CD8-positive, alpha-beta memory T cell (primary cell): ENCODE measurements at regions not wholly inside any gene's neighbourhood (a gene's known extent, or its start where the extent isn't known, plus 50 kb on each side); places are given as distances from the start of the nearest gene placed in this dataset.

Experiments used
- CTCF ChIA-PET: fragments of 350-600 bp; sonication (Branson Sonifier 250); formaldehyde crosslinking; loops from one replicate; lab custom pipeline; 2021; ENCODE audit warnings: antibody characterized with exemption; lab: Charles Lee
- POLR2A ChIA-PET: fragments of 350-600 bp; sonication (Branson Sonifier 250); formaldehyde crosslinking; loops from one replicate; lab custom pipeline; 2021; ENCODE audit warnings: antibody characterized with exemption; lab: Charles Lee
- DNase-seq, 5 donors: peaks; one replicate each; pipeline versions ENCODE4 v3.0.0 to v3.0.0-alpha.2; 2020 to 2022; ENCODE audit warnings: mixed read lengths in 1 of 5
- H3K27ac ChIP-seq: one replicate; pipeline ENCODE4 v1.7.0; 2013; ENCODE audit warnings: low read depth, mild to moderate bottlenecking, low read length, moderate library complexity
- H3K27me3 ChIP-seq: 2 replicates; pipeline ENCODE4 v1.7.0; 2013; ENCODE audit warnings: low read length, mild to moderate bottlenecking; ENCODE audit not compliant: insufficient read depth, poor library complexity, severe bottlenecking
- H3K36me3 ChIP-seq: 2 replicates; pipeline ENCODE4 v1.7.0; 2013; ENCODE audit warnings: mild to moderate bottlenecking, low read length, moderate library complexity; ENCODE audit not compliant: insufficient read depth
- H3K4me1 ChIP-seq: 2 replicates; pipeline ENCODE4 v1.7.0; 2013; ENCODE audit warnings: mild to moderate bottlenecking, low read length, moderate library complexity; ENCODE audit not compliant: insufficient read depth
- H3K4me3 ChIP-seq: 2 replicates; pipeline ENCODE4 v1.7.0; 2013; ENCODE audit warnings: mild to moderate bottlenecking, low read length
- H3K9me3 ChIP-seq: 2 replicates; pipeline ENCODE4 v1.7.0; 2013; ENCODE audit warnings: mild to moderate bottlenecking, low read length
- H3K27ac Mint-ChIP-seq, 8 donors: one replicate each; pipeline ENCODE4 v1.8.0; 2020 to 2021; ENCODE audit warnings: mixed read lengths in 8 of 8, mild to moderate bottlenecking in 6 of 8, inconsistent platforms in 3 of 8, moderate library complexity in 3 of 8
- H3K27me3 Mint-ChIP-seq, 2 donors: one replicate each; pipeline ENCODE4 v1.8.0; 2020 to 2021; ENCODE audit warnings: mixed read lengths in 2 of 2, mild to moderate bottlenecking in 1 of 2, moderate library complexity in 1 of 2
- H3K36me3 Mint-ChIP-seq, 3 donors: one replicate each; pipeline ENCODE4 v1.8.0; 2020 to 2021; ENCODE audit warnings: mixed read lengths in 3 of 3, inconsistent platforms in 1 of 3, mild to moderate bottlenecking in 1 of 3
- H3K4me1 Mint-ChIP-seq, 3 donors: one replicate each; pipeline ENCODE4 v1.8.0; 2020 to 2021; ENCODE audit warnings: mixed read lengths in 3 of 3, inconsistent platforms in 1 of 3, mild to moderate bottlenecking in 1 of 3
- H3K4me3 Mint-ChIP-seq, 7 donors: one replicate each; pipeline ENCODE4 v1.8.0; 2020 to 2021; ENCODE audit warnings: mixed read lengths in 7 of 7, mild to moderate bottlenecking in 6 of 7, moderate library complexity in 4 of 7, inconsistent platforms in 2 of 7
- H3K9me3 Mint-ChIP-seq, 5 donors: one replicate each; pipeline ENCODE4 v1.8.0; 2020 to 2022; ENCODE audit warnings: mixed read lengths in 5 of 5, mild to moderate bottlenecking in 3 of 5, moderate library complexity in 2 of 5, inconsistent platforms in 1 of 5

GRCh38 chr2:44851518-44851917, 90.0 kb upstream of the SIX3 start:
- Mint-ChIP-seq H3K4me3 (no peak overlapping the region), H3K4me1 (no peaks in the 10 kb centered on the region), H3K27ac (no peak overlapping the region), H3K27me3 (peaks cover 18 to 51% of the 10 kb centered on the region in 2 donors), H3K36me3 (no peaks in the 10 kb centered on the region), H3K9me3 (no peaks in the 10 kb centered on the region)
- CTCF ChIA-PET: no interaction called here
- POLR2A ChIA-PET: no interaction called here
- no peaks in the 10 kb centered on the region for H3K4me1 ChIP-seq
- H3K27me3 ChIP-seq: no peaks in the 10 kb centered on the region
- no peaks in the 10 kb centered on the region for H3K36me3 ChIP-seq
- H3K27ac ChIP-seq: no peak overlapping the region
- no peak for DNase-seq
- H3K9me3 ChIP-seq: no peaks in the 10 kb centered on the region
- H3K4me3 ChIP-seq: no peak overlapping the region

GRCh38 chr2:44852594-44852993, 88.9 kb upstream of the SIX3 start:
- no peak overlapping the region for H3K4me3 ChIP-seq
- Mint-ChIP-seq H3K36me3 (no peaks in the 10 kb centered on the region), H3K27me3 (peaks cover 15 to 53% of the 10 kb centered on the region in 2 donors), H3K4me1 (no peaks in the 10 kb centered on the region), H3K4me3 (no peak overlapping the region), H3K27ac (no peak overlapping the region), H3K9me3 (no peaks in the 10 kb centered on the region)
- no peaks in the 10 kb centered on the region for H3K27me3 ChIP-seq
- POLR2A ChIA-PET: no interaction called here
- H3K9me3 ChIP-seq: no peaks in the 10 kb centered on the region
- H3K36me3 ChIP-seq: no peaks in the 10 kb centered on the region
- no peaks in the 10 kb centered on the region for H3K4me1 ChIP-seq
- CTCF ChIA-PET: no interaction called here
- H3K27ac ChIP-seq: no peak overlapping the region
- no peak for DNase-seq

GRCh38 chr2:44859337-44859736, 82.2 kb upstream of the SIX3 start:
- H3K27me3 ChIP-seq: no peaks in the 10 kb centered on the region
- H3K4me1 ChIP-seq: no peaks in the 10 kb centered on the region
- ChIA-PET CTCF (no interaction called here), POLR2A (no interaction called here)
- Mint-ChIP-seq H3K9me3 (peaks cover 0 to 4% (median 2%) of the 10 kb centered on the region in 5 donors), H3K4me1 (no peaks in the 10 kb centered on the region), H3K4me3 (no peak overlapping the region), H3K27me3 (peaks cover 6 to 66% of the 10 kb centered on the region in 2 donors), H3K36me3 (no peaks in the 10 kb centered on the region), H3K27ac (no peak overlapping the region)
- DNase-seq: no peak
- H3K9me3 ChIP-seq: no peaks in the 10 kb centered on the region
- no peak overlapping the region for H3K4me3 ChIP-seq
- no peak overlapping the region for H3K27ac ChIP-seq
- no peaks in the 10 kb centered on the region for H3K36me3 ChIP-seq

- ChIA-PET CTCF (no interaction called here), POLR2A (no interaction called here)
- no peaks in the 10 kb centered on the region for H3K9me3 Mint-ChIP-seq
These were observed 75.3 kb upstream of the SIX3 start for GRCh38 chr2:44866152-44866551.

GRCh38 chr2:44869761-44870160, 71.7 kb upstream of the SIX3 start:
- H3K27ac ChIP-seq: no peak overlapping the region
- H3K4me3 ChIP-seq: no peak overlapping the region
- H3K36me3 ChIP-seq: no peaks in the 10 kb centered on the region
- Mint-ChIP-seq H3K27me3 (peaks cover 8 to 26% of the 10 kb centered on the region in 2 donors), H3K4me3 (no peak overlapping the region), H3K4me1 (no peaks in the 10 kb centered on the region), H3K9me3 (peaks cover 0 to 3% (median 0%) of the 10 kb centered on the region in 5 donors), H3K27ac (no peak overlapping the region), H3K36me3 (no peaks in the 10 kb centered on the region)
- POLR2A ChIA-PET: no interaction called here
- CTCF ChIA-PET: no interaction called here
- H3K4me1 ChIP-seq: no peaks in the 10 kb centered on the region
- DNase-seq: no peak
- H3K27me3 ChIP-seq: no peaks in the 10 kb centered on the region
- H3K9me3 ChIP-seq: no peaks in the 10 kb centered on the region

More at GRCh38 chr2:44866152-44866551, 75.3 kb upstream of the SIX3 start:
- no peak for DNase-seq
- H3K9me3 ChIP-seq: no peaks in the 10 kb centered on the region
- no peak overlapping the region for H3K27ac ChIP-seq
- H3K4me3 Mint-ChIP-seq: no peak overlapping the region
- H3K36me3 Mint-ChIP-seq: no peaks in the 10 kb centered on the region
- no peak overlapping the region for H3K27ac Mint-ChIP-seq
- H3K36me3 ChIP-seq: no peaks in the 10 kb centered on the region
- H3K4me1 ChIP-seq: no peaks in the 10 kb centered on the region
- no peak overlapping the region for H3K4me3 ChIP-seq
- H3K27me3 ChIP-seq: no peaks in the 10 kb centered on the region
- H3K4me1 Mint-ChIP-seq: no peaks in the 10 kb centered on the region
- H3K27me3 Mint-ChIP-seq: peaks cover 3 to 25% of the 10 kb centered on the region in 2 donors

- Histone ChIP-seq H3K36me3 (no peaks in the 10 kb centered on the region), H3K4me3 (no peak overlapping the region), H3K4me1 (no peaks in the 10 kb centered on the region), H3K27ac (no peak overlapping the region), H3K9me3 (no peaks in the 10 kb centered on the region), H3K27me3 (no peaks in the 10 kb centered on the region)
- POLR2A ChIA-PET: no interaction called here
- DNase-seq: no peak
- Mint-ChIP-seq H3K27me3 (peaks cover 9 to 26% of the 10 kb centered on the region in 2 donors), H3K27ac (no peak overlapping the region), H3K36me3 (no peaks in the 10 kb centered on the region), H3K9me3 (peaks cover 0 to 8% (median 5%) of the 10 kb centered on the region in 5 donors), H3K4me3 (no peak overlapping the region), H3K4me1 (no peaks in the 10 kb centered on the region)
- CTCF ChIA-PET: no interaction called here
These were observed 64.1 kb upstream of the SIX3 start for GRCh38 chr2:44877417-44877816.

- Histone ChIP-seq H3K36me3 (no peaks in the 10 kb centered on the region), H3K27me3 (no peaks in the 10 kb centered on the region), H3K9me3 (no peaks in the 10 kb centered on the region), H3K27ac (no peak overlapping the region), H3K4me1 (no peaks in the 10 kb centered on the region), H3K4me3 (no peak overlapping the region)
- ChIA-PET POLR2A (no interaction called here), CTCF (no interaction called here)
- no peak for DNase-seq
- Mint-ChIP-seq H3K4me1 (no peaks in the 10 kb centered on the region), H3K9me3 (peaks cover 0 to 8% (median 5%) of the 10 kb centered on the region in 5 donors), H3K27me3 (peaks cover 5 to 12% of the 10 kb centered on the region in 2 donors), H3K27ac (no peak overlapping the region), H3K4me3 (no peak overlapping the region), H3K36me3 (no peaks in the 10 kb centered on the region)
These were observed 62.0 kb upstream of the SIX3 start for GRCh38 chr2:44879269-44880124.

GRCh38 chr2:44880125-44880483, 61.4 kb upstream of the SIX3 start:
- Mint-ChIP-seq H3K27ac (no peak overlapping the region), H3K36me3 (no peaks in the 10 kb centered on the region), H3K27me3 (peaks cover 3 to 15% of the 10 kb centered on the region in 2 donors), H3K4me3 (no peak overlapping the region), H3K4me1 (no peaks in the 10 kb centered on the region), H3K9me3 (peaks cover 0 to 8% (median 3%) of the 10 kb centered on the region in 5 donors)
- Histone ChIP-seq H3K36me3 (no peaks in the 10 kb centered on the region), H3K27me3 (no peaks in the 10 kb centered on the region), H3K27ac (no peak overlapping the region), H3K9me3 (no peaks in the 10 kb centered on the region), H3K4me3 (no peak overlapping the region), H3K4me1 (no peaks in the 10 kb centered on the region)
- no peak for DNase-seq
- CTCF ChIA-PET: no interaction called here
- POLR2A ChIA-PET: no interaction called here
